ENCODE measurements at regions not wholly inside any gene's neighbourhood (a gene's known extent, or its start where the extent isn't known, plus 50 kb on each side); places are given as distances from the start of the nearest gene placed in this dataset.
"Not testable (repeated sequence)": the region's sequence is repeated elsewhere in the genome, so short reads cannot be mapped to it uniquely, and the experiment has no call there.

DNA sequence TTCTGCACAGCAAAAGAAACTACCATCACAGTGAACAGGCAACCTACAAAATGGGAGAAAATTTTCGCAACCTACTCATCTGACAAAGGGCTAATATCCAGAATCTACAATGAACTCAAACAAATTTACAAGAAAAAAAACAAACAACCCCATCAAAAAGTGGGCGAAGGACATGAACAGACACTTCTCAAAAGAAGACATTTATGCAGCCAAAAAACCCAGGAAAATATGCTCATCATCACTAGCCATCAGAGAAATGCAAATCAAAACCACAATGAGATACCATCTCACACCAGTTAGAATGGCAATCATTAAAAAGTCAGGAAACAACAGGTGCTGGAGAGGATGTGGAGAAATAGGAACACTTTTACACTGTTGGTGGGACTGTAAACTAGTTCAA, 61.5 kb upstream of the ZNF30 start:
- TF ChIP-seq, protein P1, sequence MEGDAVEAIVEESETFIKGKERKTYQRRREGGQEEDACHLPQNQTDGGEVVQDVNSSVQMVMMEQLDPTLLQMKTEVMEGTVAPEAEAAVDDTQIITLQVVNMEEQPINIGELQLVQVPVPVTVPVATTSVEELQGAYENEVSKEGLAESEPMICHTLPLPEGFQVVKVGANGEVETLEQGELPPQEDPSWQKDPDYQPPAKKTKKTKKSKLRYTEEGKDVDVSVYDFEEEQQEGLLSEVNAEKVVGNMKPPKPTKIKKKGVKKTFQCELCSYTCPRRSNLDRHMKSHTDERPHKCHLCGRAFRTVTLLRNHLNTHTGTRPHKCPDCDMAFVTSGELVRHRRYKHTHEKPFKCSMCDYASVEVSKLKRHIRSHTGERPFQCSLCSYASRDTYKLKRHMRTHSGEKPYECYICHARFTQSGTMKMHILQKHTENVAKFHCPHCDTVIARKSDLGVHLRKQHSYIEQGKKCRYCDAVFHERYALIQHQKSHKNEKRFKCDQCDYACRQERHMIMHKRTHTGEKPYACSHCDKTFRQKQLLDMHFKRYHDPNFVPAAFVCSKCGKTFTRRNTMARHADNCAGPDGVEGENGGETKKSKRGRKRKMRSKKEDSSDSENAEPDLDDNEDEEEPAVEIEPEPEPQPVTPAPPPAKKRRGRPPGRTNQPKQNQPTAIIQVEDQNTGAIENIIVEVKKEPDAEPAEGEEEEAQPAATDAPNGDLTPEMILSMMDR (IDR thresholded peaks at IDR 0.05 in 8 of 11, conservative IDR thresholded peaks at IDR 0.05 in 3 of 11), result not testable (repeated sequence)
- not testable (repeated sequence) for TF ChIP-seq POLR2AphosphoS5, POLR2A (IDR thresholded peaks at IDR 0.05)
